HEK293T (cell line): ENCODE measurements at regions not wholly inside any gene's neighbourhood (a gene's known extent, or its start where the extent isn't known, plus 50 kb on each side); places are given as distances from the start of the nearest gene placed in this dataset.

Source experiments
- BHLHE40 ChIP-seq: fragments of 450-650 bp; IDR thresholded peaks from 2 replicates; pipeline ENCODE4 v1.6.1; 2016; ENCODE audit warnings: mild to moderate bottlenecking, moderate library complexity, borderline replicate concordance
- HDGF ChIP-seq: fragments of 450-650 bp; IDR thresholded peaks from 2 replicates; pipeline ENCODE4 v1.6.1; 2017; ENCODE audit warnings: antibody characterized with exemption, borderline replicate concordance
- SP1 ChIP-seq: fragments of 450-650 bp; IDR thresholded peaks from 2 replicates; pipeline ENCODE4 v1.6.1; 2017
- SUZ12 ChIP-seq: fragments of 450-650 bp; IDR thresholded peaks from 2 replicates; pipeline ENCODE4 v1.6.1; 2016; ENCODE audit warnings: mild to moderate bottlenecking
- TARDBP ChIP-seq: fragments of 450-650 bp; IDR thresholded peaks from 2 replicates; pipeline ENCODE4 v1.6.1; 2016
- ZNF384 ChIP-seq: fragments of 450-650 bp; IDR thresholded peaks from 2 replicates; pipeline ENCODE4 v1.6.1; 2016

DNA sequence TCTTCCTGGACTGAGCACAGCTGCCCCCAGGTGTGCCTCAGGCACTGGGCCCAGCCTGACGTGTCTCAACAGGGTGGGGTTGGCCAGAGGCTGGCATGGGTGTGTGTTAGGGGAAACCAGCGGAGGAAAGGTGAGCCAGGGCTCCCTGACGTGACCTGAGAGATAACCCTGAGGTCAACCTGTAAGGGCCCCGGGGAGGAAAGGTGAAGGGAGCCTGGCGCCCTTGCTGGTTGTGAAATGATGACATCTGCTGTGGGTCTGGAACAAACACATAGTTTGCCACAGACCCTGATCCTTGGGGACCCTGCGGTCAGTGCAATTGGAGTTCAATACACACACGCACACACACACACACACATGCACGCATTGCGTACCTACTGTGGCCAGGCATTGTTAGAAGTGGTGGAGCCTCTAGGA, 100.2 kb upstream of the TLE3 start:
- TF ChIP-seq HDGF = no peak
- no peak for TF ChIP-seq SP1
- TF ChIP-seq ZNF384 = no peak
- no peak for TF ChIP-seq SUZ12
- TF ChIP-seq BHLHE40 = no peak
- TF ChIP-seq TARDBP = no peak
